ENCODE measurements at regions not wholly inside any gene's neighbourhood (a gene's known extent, or its start where the extent isn't known, plus 50 kb on each side); places are given as distances from the start of the nearest gene placed in this dataset.
"Not testable (repeated sequence)": the region's sequence is repeated elsewhere in the genome, so short reads cannot be mapped to it uniquely, and the experiment has no call there.

GRCh38 chr18:78430131-78430758, 549.4 kb upstream of the SALL3 start:
- DNase-seq (no peak), ATAC-seq (no peak)
- no peaks in the 10 kb centered on the region for H3K27me3 Mint-ChIP-seq
- H3K9me3 ChIP-seq (ENCODE audit: control insufficient read depth, low read length, poor library complexity, severe bottlenecking) = no peaks in the 10 kb centered on the region
- no peaks in the 10 kb centered on the region for H3K4me1 Mint-ChIP-seq
- peaks cover 3% of the 10 kb centered on the region for H3K36me3 Mint-ChIP-seq (ENCODE audit: low read depth)
- no peak overlapping the region for H3K4me3 Mint-ChIP-seq
- H3K27ac Mint-ChIP-seq = no peak overlapping the region

DNA sequence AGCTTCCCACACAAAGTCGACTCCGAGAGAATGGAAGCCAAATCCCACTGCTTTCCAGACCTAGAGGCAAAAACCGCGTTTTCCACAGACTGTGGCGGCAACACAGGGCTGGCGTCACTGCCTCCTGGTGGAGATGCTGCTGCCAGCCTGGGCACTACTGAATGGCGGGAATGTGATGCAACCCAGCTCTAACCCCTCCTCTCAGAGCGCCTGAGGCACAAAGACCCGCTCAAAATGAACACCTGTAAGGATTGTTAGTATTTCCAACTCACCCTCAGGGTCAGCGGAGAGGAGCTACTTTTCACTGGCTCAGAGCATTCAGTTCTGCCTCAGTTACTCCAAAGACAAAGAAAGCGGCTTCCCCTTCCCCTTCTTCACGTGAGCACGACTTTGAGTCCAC, 548.0 kb upstream of the SALL3 start:
- Mint-ChIP-seq H3K4me3 (no peak overlapping the region), H3K27ac (no peak overlapping the region), H3K36me3 (ENCODE audit: low read depth) (peaks cover 3% of the 10 kb centered on the region), H3K4me1 (no peaks in the 10 kb centered on the region), H3K27me3 (no peaks in the 10 kb centered on the region)
- DNase-seq (no peak), ATAC-seq (no peak)
- H3K9me3 ChIP-seq (ENCODE audit: control insufficient read depth, low read length, poor library complexity, severe bottlenecking) = no peaks in the 10 kb centered on the region

- Mint-ChIP-seq H3K27ac (no peak overlapping the region), H3K27me3 (no peaks in the 10 kb centered on the region), H3K36me3 (ENCODE audit: low read depth) (peaks cover 3% of the 10 kb centered on the region), H3K4me3 (no peak overlapping the region), H3K4me1 (no peaks in the 10 kb centered on the region)
- DNase-seq = no peak
- H3K9me3 ChIP-seq (ENCODE audit: control insufficient read depth, low read length, poor library complexity, severe bottlenecking) = no peaks in the 10 kb centered on the region
- ATAC-seq = no peak
These were observed 546.1 kb upstream of the SALL3 start for GRCh38 chr18:78433562-78433961.

- Mint-ChIP-seq H3K27ac (no peak overlapping the region), H3K4me3 (no peak overlapping the region), H3K27me3 (no peaks in the 10 kb centered on the region), H3K4me1 (no peaks in the 10 kb centered on the region), H3K36me3 (ENCODE audit: low read depth) (no peaks in the 10 kb centered on the region)
- no peaks in the 10 kb centered on the region for H3K9me3 ChIP-seq (ENCODE audit: control insufficient read depth, low read length, poor library complexity, severe bottlenecking)
- ATAC-seq (no peak), DNase-seq (no peak)
These were observed 543.5 kb upstream of the SALL3 start for GRCh38 chr18:78436110-78436509.

DNA sequence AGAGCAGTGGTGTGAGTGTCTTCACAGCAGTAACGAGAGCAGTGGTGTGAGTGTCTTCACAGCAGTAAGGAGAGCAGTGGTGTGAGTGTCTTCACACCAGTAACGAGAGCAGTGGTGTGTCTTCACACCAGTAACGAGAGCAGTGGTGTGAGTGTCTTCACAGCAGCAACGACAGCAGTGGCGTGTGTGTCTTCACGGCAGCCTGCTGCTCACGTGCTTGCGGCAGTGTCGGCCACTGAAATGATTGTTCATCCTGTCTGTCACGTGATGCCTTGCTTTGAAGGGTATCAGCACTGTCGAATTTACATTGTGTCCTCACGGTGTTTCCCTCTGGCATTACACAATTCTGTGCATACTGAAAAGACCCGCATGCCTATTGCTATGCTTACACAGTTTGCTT, 541.4 kb upstream of the SALL3 start:
- not testable (repeated sequence) for ATAC-seq, H3K4me3 Mint-ChIP-seq

GRCh38 chr18:78445880-78446279, 533.7 kb upstream of the SALL3 start:
- Mint-ChIP-seq H3K4me1 (no peaks in the 10 kb centered on the region), H3K4me3 (no peak overlapping the region), H3K27ac (no peak overlapping the region), H3K27me3 (no peaks in the 10 kb centered on the region), H3K36me3 (ENCODE audit: low read depth) (no peaks in the 10 kb centered on the region)
- ATAC-seq (no peak), DNase-seq (no peak)
- H3K9me3 ChIP-seq (ENCODE audit: control insufficient read depth, low read length, poor library complexity, severe bottlenecking) = no peaks in the 10 kb centered on the region

More for the DNA sequence above, 541.4 kb upstream of the SALL3 start:
- DNase-seq; H3K36me3 Mint-ChIP-seq (ENCODE audit: low read depth); H3K9me3 ChIP-seq (ENCODE audit: control insufficient read depth, low read length, poor library complexity, severe bottlenecking); H3K4me1 Mint-ChIP-seq; H3K27me3 Mint-ChIP-seq; H3K27ac Mint-ChIP-seq: not testable (repeated sequence)

GRCh38 chr18:78447211-78447610, 532.4 kb upstream of the SALL3 start:
- ATAC-seq (no peak), DNase-seq (no peak)
- Mint-ChIP-seq H3K4me1 (no peaks in the 10 kb centered on the region), H3K4me3 (no peak overlapping the region), H3K36me3 (ENCODE audit: low read depth) (no peaks in the 10 kb centered on the region), H3K27ac (no peak overlapping the region), H3K27me3 (no peaks in the 10 kb centered on the region)
- no peaks in the 10 kb centered on the region for H3K9me3 ChIP-seq (ENCODE audit: control insufficient read depth, low read length, poor library complexity, severe bottlenecking)

GRCh38 chr18:78448106-78448505, 531.5 kb upstream of the SALL3 start:
- no peak for ATAC-seq
- Mint-ChIP-seq H3K4me3 (no peak overlapping the region), H3K4me1 (no peaks in the 10 kb centered on the region), H3K36me3 (ENCODE audit: low read depth) (no peaks in the 10 kb centered on the region), H3K27ac (no peak overlapping the region), H3K27me3 (no peaks in the 10 kb centered on the region)
- H3K9me3 ChIP-seq (ENCODE audit: control insufficient read depth, low read length, poor library complexity, severe bottlenecking) = no peaks in the 10 kb centered on the region
- no peak for DNase-seq

- Mint-ChIP-seq H3K36me3 (ENCODE audit: low read depth) (no peaks in the 10 kb centered on the region), H3K4me3 (no peak overlapping the region), H3K27ac (no peak overlapping the region), H3K27me3 (no peaks in the 10 kb centered on the region), H3K4me1 (no peaks in the 10 kb centered on the region)
- DNase-seq (no peak), ATAC-seq (no peak)
- H3K9me3 ChIP-seq (ENCODE audit: control insufficient read depth, low read length, poor library complexity, severe bottlenecking) = no peaks in the 10 kb centered on the region
These were observed 531.0 kb upstream of the SALL3 start for GRCh38 chr18:78448591-78448990.

DNA sequence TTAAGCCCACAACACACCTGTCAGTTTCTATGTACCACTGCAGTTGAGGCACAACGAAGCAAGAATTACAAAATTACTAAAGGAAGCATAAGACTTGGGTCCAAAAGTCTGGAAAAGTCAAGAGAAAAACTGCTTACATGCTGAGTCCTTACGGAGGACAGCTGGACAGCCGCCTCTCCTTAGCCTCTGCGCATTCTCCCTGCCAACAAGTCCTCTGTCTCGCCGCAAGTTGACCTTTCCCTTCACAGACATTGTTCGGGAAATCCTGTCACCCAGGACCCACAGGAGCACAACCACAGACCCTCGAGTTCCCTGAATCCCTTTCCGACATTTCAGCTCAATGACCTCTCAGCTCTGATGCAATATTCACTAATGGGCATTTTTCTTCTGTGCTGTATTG, 525.4 kb upstream of the SALL3 start:
- no peaks in the 10 kb centered on the region for H3K9me3 ChIP-seq (ENCODE audit: control insufficient read depth, low read length, poor library complexity, severe bottlenecking)
- ATAC-seq (no peak), DNase-seq (no peak)
- H3K4me3 Mint-ChIP-seq = no peak overlapping the region
- H3K27me3 Mint-ChIP-seq = no peaks in the 10 kb centered on the region
- H3K4me1 Mint-ChIP-seq = no peaks in the 10 kb centered on the region
- H3K36me3 Mint-ChIP-seq (ENCODE audit: low read depth) = no peaks in the 10 kb centered on the region
- no peak overlapping the region for H3K27ac Mint-ChIP-seq

GRCh38 chr18:78455386-78455785, 524.2 kb upstream of the SALL3 start:
- no peak overlapping the region for H3K4me3 Mint-ChIP-seq
- no peaks in the 10 kb centered on the region for H3K9me3 ChIP-seq (ENCODE audit: control insufficient read depth, low read length, poor library complexity, severe bottlenecking)
- no peak for DNase-seq
- H3K4me1 Mint-ChIP-seq = no peaks in the 10 kb centered on the region
- H3K36me3 Mint-ChIP-seq (ENCODE audit: low read depth) = no peaks in the 10 kb centered on the region
- no peaks in the 10 kb centered on the region for H3K27me3 Mint-ChIP-seq
- no peak overlapping the region for H3K27ac Mint-ChIP-seq
- ATAC-seq = no peak

DNA sequence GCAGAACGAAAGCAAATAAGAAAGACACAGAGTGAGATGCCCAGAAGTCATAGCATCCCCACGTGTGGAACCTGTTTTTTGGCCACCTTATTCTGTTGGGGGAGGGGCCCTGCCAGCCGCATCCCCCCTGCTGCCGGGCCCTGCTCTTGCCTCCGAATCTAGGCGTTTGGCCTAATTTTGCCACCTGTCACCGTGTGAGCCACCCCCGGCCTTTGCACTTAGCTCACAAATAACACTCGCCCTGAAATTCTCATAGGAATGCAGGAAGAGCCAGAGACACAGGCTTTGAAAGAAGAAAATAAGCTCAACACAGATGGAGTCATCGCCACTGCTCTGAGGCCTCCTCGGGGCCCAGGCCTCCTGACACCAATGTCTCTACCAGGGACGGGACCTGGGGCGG, 522.6 kb upstream of the SALL3 start:
- Mint-ChIP-seq H3K27ac (no peak overlapping the region), H3K4me1 (no peaks in the 10 kb centered on the region), H3K4me3 (no peak overlapping the region), H3K27me3 (no peaks in the 10 kb centered on the region), H3K36me3 (ENCODE audit: low read depth) (no peaks in the 10 kb centered on the region)
- no peak for ATAC-seq
- no peak for DNase-seq
- H3K9me3 ChIP-seq (ENCODE audit: control insufficient read depth, low read length, poor library complexity, severe bottlenecking) = no peaks in the 10 kb centered on the region

GRCh38 chr18:78457731-78458130, 521.9 kb upstream of the SALL3 start:
- no peaks in the 10 kb centered on the region for H3K27me3 Mint-ChIP-seq
- H3K9me3 ChIP-seq (ENCODE audit: control insufficient read depth, low read length, poor library complexity, severe bottlenecking) = no peaks in the 10 kb centered on the region
- no peak for DNase-seq
- no peak overlapping the region for H3K27ac Mint-ChIP-seq
- no peaks in the 10 kb centered on the region for H3K36me3 Mint-ChIP-seq (ENCODE audit: low read depth)
- ATAC-seq = no peak
- no peak overlapping the region for H3K4me3 Mint-ChIP-seq
- H3K4me1 Mint-ChIP-seq = no peaks in the 10 kb centered on the region

DNA sequence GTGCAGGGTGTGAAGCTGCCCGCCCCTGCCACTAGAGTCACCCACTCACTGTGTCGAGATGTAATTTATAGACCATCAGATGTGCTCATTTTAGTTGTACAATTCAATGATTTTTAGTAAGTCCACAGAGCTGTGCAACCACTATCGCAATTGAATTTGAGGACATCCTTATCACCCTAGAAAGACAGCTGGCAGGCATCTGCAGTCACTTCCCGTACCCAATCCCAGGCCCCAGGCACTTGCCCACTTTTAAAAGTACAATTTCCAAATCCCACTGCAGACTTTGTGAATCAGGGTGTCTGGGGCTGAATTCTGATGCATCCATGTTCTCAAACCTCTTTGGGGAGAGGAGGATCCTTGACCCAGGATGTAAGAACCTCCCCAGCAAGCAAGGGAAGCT, 521.3 kb upstream of the SALL3 start:
- Mint-ChIP-seq H3K27ac (no peak overlapping the region), H3K27me3 (no peaks in the 10 kb centered on the region), H3K4me1 (no peaks in the 10 kb centered on the region), H3K4me3 (no peak overlapping the region), H3K36me3 (ENCODE audit: low read depth) (no peaks in the 10 kb centered on the region)
- no peaks in the 10 kb centered on the region for H3K9me3 ChIP-seq (ENCODE audit: control insufficient read depth, low read length, poor library complexity, severe bottlenecking)
- DNase-seq = no peak
- ATAC-seq = no peak

Data from T-helper 17 cell (primary cell).